HCT116 (cell line): ENCODE measurements at regions not wholly inside any gene's neighbourhood (a gene's known extent, or its start where the extent isn't known, plus 50 kb on each side); places are given as distances from the start of the nearest gene placed in this dataset.

Source experiments
- ATAC-seq: fragments of 200-7000 bp; cut with Tn5 transposase; 2 replicates; pipeline ENCODE4 v1.9.1; 2020; ENCODE audit warnings: mild to moderate bottlenecking, moderate library complexity
- BruUV-seq: library from RNA; stranded (reverse); fragments of 400-500 nt; replicated peaks from 2 replicates; lab custom pipeline; 2021; lab: Mats Ljungman, UMichigan
- CTCF ChIA-PET: fragments of 300-600 bp; sonication (Branson Sonifier 250); formaldehyde crosslinking; loops from one replicate; lab custom pipeline; 2021; ENCODE audit warnings: antibody characterized with exemption; lab: Charles Lee
- POLR2A ChIA-PET: fragments of 300-600, 350-600 bp; sonication (Branson Sonifier 250); formaldehyde crosslinking; loops from one replicate; lab custom pipeline; 2021; ENCODE audit warnings: antibody characterized with exemption; lab: Charles Lee
- RAD21 ChIA-PET, 2 experiments: fragments of 300-600 bp; sonication (Branson Sonifier 250); formaldehyde crosslinking; loops; one replicate each; lab custom pipeline; 2023; ENCODE audit warnings: low total read pairs in 2 of 2; ENCODE audit not compliant: uncharacterized antibody in 2 of 2, unreplicated experiment in 2 of 2, low non-redundant PET in 1 of 2; lab: Charles Lee
- DNase-seq: peaks from one replicate; pipeline ENCODE4 v3.0.0-alpha.2; 2010; ENCODE audit warnings: low read depth, low spot score
- H2AFZ ChIP-seq: fragments of 200-600 bp; shearing (Covaris generic), sonication (generic); 2 replicates; pipeline ENCODE4 v1.6.1; 2017; ENCODE audit warnings: low read depth, mixed run types, mixed read lengths, antibody characterized with exemption, low read length; ENCODE audit not compliant: poor library complexity, severe bottlenecking
- H3K27ac ChIP-seq: 2 replicates; pipeline ENCODE4 v1.5.1; 2012; ENCODE audit warnings: low read depth, low read length
- H3K27me3 ChIP-seq: fragments of 200-600 bp; sonication (generic); 2 replicates; pipeline ENCODE4 v1.6.1; 2016; ENCODE audit warnings: mixed run types, low read length, mixed read lengths; ENCODE audit not compliant: insufficient read depth
- H3K36me3 ChIP-seq, 2 experiments: fragments of 200-500 bp in 1 of 2; fragments of 200-600 bp in 1 of 2; sonication (Bioruptor generic) in 1 of 2; sonication (generic) in 1 of 2; 2 replicates each; pipeline versions ENCODE4 v1.5.1 to v1.6.1; 2014 to 2016; ENCODE audit warnings: low read length in 2 of 2, inconsistent platforms in 1 of 2, mixed read lengths in 1 of 2, mixed run types in 1 of 2; ENCODE audit not compliant: insufficient read depth in 2 of 2, control insufficient read depth in 1 of 2
- H3K4me1 ChIP-seq, 2 experiments: fragments of 200-600 bp in 1 of 2; sonication (generic) in 1 of 2; 2 replicates each; pipeline versions ENCODE4 v1.5.1 to v1.6.1; 2012 to 2017; ENCODE audit warnings: low read length in 2 of 2, inconsistent platforms in 1 of 2, mild to moderate bottlenecking in 1 of 2, mixed read lengths in 1 of 2, mixed run types in 1 of 2, moderate library complexity in 1 of 2; ENCODE audit not compliant: insufficient read depth in 2 of 2, control insufficient read depth in 1 of 2
- H3K4me2 ChIP-seq: fragments of 200-600 bp; sonication (generic); 2 replicates; pipeline ENCODE4 v1.6.1; 2017; ENCODE audit warnings: mixed run types, low read length, mixed read lengths
- H3K4me3 ChIP-seq, 2 experiments: fragments of 200-600 bp in 1 of 2; sonication (generic) in 1 of 2; replicated peaks in 1 of 2; 2 replicates each; pipeline ENCODE4 v1.5.1; 2011 to 2016; ENCODE audit warnings: low read length in 2 of 2, control low read depth in 1 of 2, low read depth in 1 of 2, mild to moderate bottlenecking in 1 of 2, mixed read lengths in 1 of 2, mixed run types in 1 of 2
- H3K79me2 ChIP-seq: fragments of 200-600 bp; sonication (generic); 2 replicates; pipeline ENCODE4 v1.6.1; 2017; ENCODE audit warnings: mild to moderate bottlenecking, mixed run types, low read length, moderate library complexity, mixed read lengths; ENCODE audit not compliant: insufficient read depth
- H3K9ac ChIP-seq: fragments of 200-600 bp; sonication (generic); 2 replicates; pipeline ENCODE4 v1.6.1; 2016; ENCODE audit warnings: low read length, mixed read lengths
- H3K9me2 ChIP-seq: fragments of 200-600 bp; sonication (generic), shearing (Covaris generic); 2 replicates; pipeline ENCODE4 v1.6.1; 2017; ENCODE audit warnings: mixed run types, mild to moderate bottlenecking, moderate library complexity; ENCODE audit not compliant: insufficient read depth
- H3K9me3 ChIP-seq, 2 experiments: fragments of 200-500 bp in 1 of 2; fragments of 200-600 bp in 1 of 2; sonication (Bioruptor generic) in 1 of 2; sonication (generic) in 1 of 2; 2 replicates each; pipeline ENCODE4 v1.6.1; 2014 to 2017; ENCODE audit warnings: low read length in 2 of 2, mixed read lengths in 2 of 2, inconsistent platforms in 1 of 2, low read depth in 1 of 2, mild to moderate bottlenecking in 1 of 2, mixed run types in 1 of 2, moderate library complexity in 1 of 2; ENCODE audit not compliant: control insufficient read depth in 1 of 2, insufficient read depth in 1 of 2
- H4K20me1 ChIP-seq: fragments of 200-600 bp; sonication (generic), shearing (Covaris generic); 2 replicates; pipeline ENCODE4 v1.6.1; 2017; ENCODE audit warnings: mixed run types, mild to moderate bottlenecking, moderate library complexity; ENCODE audit not compliant: insufficient read depth
- CBX3 ChIP-seq: IDR thresholded peaks from 2 replicates; pipeline ENCODE4 v1.6.1; 2012; ENCODE audit warnings: low read depth
- EGR1 ChIP-seq: IDR thresholded peaks from 2 replicates; pipeline ENCODE4 v1.6.1; 2012; ENCODE audit warnings: low read depth
- EZH2 ChIP-seq: fragments of 200-600 bp; sonication (generic); IDR thresholded peaks from 2 replicates; pipeline ENCODE4 v1.6.1; 2017; ENCODE audit warnings: antibody characterized with exemption, mixed run types
- MAX ChIP-seq: IDR thresholded peaks from 2 replicates; pipeline ENCODE4 v1.6.1; 2012
- ZBTB33 ChIP-seq: IDR thresholded peaks from 2 replicates; pipeline ENCODE4 v1.6.1; 2011; ENCODE audit warnings: mild to moderate bottlenecking, low read length, moderate library complexity; ENCODE audit not compliant: insufficient replicate concordance; ENCODE audit errors: extremely low read depth
- ZFX ChIP-seq: fragments of 450-650 bp; IDR thresholded peaks from 2 replicates; pipeline ENCODE4 v1.6.1; 2017
- intact Hi-C: fragments of 100-400 bp; cut with micrococcal nuclease; formaldehyde crosslinking; loops from 2 replicates; pipeline ENCODE4 v1.10.0; 2022

GRCh38 chr15:31467361-31467760, 140.7 kb downstream of the KLF13 start (continued):
- TF ChIP-seq ZBTB33 (no peak), EZH2 (no peak)

GRCh38 chr15:31468911-31469785, 142.5 kb downstream of the KLF13 start:
- H3K27me3 ChIP-seq = peaks cover 13% of the 10 kb centered on the region; the same call in 1 of the 2 replicates
- no peaks in the 10 kb centered on the region for H4K20me1 ChIP-seq
- H3K9me2 ChIP-seq = no peaks in the 10 kb centered on the region
- peaks cover 0 to 8% of the 10 kb centered on the region in 2 experiments; a peak in 1 of 4 replicates for H3K4me1 ChIP-seq
- DNase-seq (no peak), ATAC-seq (no peak)
- H3K27ac ChIP-seq = no peak overlapping the region
- H2AFZ ChIP-seq = no peak overlapping the region
- BruUV-seq = no TSS peak
- H3K9ac ChIP-seq = no peak overlapping the region
- H3K4me2 ChIP-seq = no peak overlapping the region
- H3K36me3 ChIP-seq = no peaks in the 10 kb centered on the region
- ChIA-PET RAD21 (no interaction called here), CTCF (no interaction called here), POLR2A (no interaction called here)
- no peaks in the 10 kb centered on the region for H3K79me2 ChIP-seq
- no peak for TF ChIP-seq EZH2
- no peak for TF ChIP-seq ZFX
- TF ChIP-seq MAX = no peak
- no peak for TF ChIP-seq CBX3
- TF ChIP-seq EGR1 = no peak
- H3K9me3 ChIP-seq = no peaks in the 10 kb centered on the region
- no peak overlapping the region for H3K4me3 ChIP-seq
- intact Hi-C loops = no loop called here
